AG04450 (cell line): ENCODE measurements at regions not wholly inside any gene's neighbourhood (a gene's known extent, or its start where the extent isn't known, plus 50 kb on each side); places are given as distances from the start of the nearest gene placed in this dataset.
"Not testable (repeated sequence)": the region's sequence is repeated elsewhere in the genome, so short reads cannot be mapped to it uniquely, and the experiment has no call there.

Experiments
- CTCF ChIA-PET: fragments of 300-600, 350-600 bp; formaldehyde crosslinking; extraction: SDS; loops from one replicate; lab custom pipeline; 2022; ENCODE audit warnings: antibody characterized with exemption, inconsistent platforms; lab: Charles Lee
- POLR2A ChIA-PET: fragments of 350-600 bp; formaldehyde crosslinking; extraction: SDS; loops from one replicate; lab custom pipeline; 2021; ENCODE audit warnings: antibody characterized with exemption, inconsistent platforms; lab: Yijun Ruan, JAX
- DNase-seq: peaks from one replicate; pipeline ENCODE4 v3.0.0-alpha.2; 2011; ENCODE audit warnings: low read depth, low spot score
- H3K27ac ChIP-seq: one replicate; pipeline ENCODE4 v1.5.1; 2012; ENCODE audit warnings: low read depth, low read length, control low read depth
- H3K27me3 ChIP-seq: one replicate; pipeline ENCODE4 v1.6.0; 2012; ENCODE audit warnings: low read length; ENCODE audit not compliant: control insufficient read depth, insufficient read depth
- H3K4me3 ChIP-seq: 2 replicates; pipeline ENCODE4 v1.5.1; 2011; ENCODE audit warnings: mild to moderate bottlenecking, low read depth, low read length, control low read depth
- H3K9me3 ChIP-seq: 2 replicates; pipeline ENCODE4 v1.5.1; 2012; ENCODE audit warnings: low read length; ENCODE audit not compliant: control insufficient read depth, insufficient read depth
- CTCF ChIP-seq: IDR thresholded peaks from 2 replicates; pipeline ENCODE4 v1.5.1; 2011; ENCODE audit warnings: low read depth, low read length, control low read depth, inconsistent platforms

GRCh38 chr1:117735045-117735992, 129.5 kb downstream of the TENT5C start:
- POLR2A ChIA-PET: no interaction called here

GRCh38 chr1:117739504-117739903, 133.7 kb downstream of the TENT5C start:
- Histone ChIP-seq H3K4me3 (no peak overlapping the region), H3K27ac (no peak overlapping the region), H3K9me3 (no peaks in the 10 kb centered on the region), H3K27me3 (no peaks in the 10 kb centered on the region)
- no peak for DNase-seq
- no peak for TF ChIP-seq CTCF
- POLR2A ChIA-PET: interaction anchor here (0.7 kb wide), 1 partner anchor 20 kb away, joined by 3 read pairs; no protein-coding TSS in a partner anchor
- CTCF ChIA-PET: interaction anchor here (0.8 to 1.8 kb wide), 4 partner anchors 15 to 205 kb away, joined by 3 to 15 read pairs (median 4); no protein-coding TSS in a partner anchor

More at GRCh38 chr1:117735045-117735992, 129.5 kb downstream of the TENT5C start:
- Histone ChIP-seq H3K9me3 (no peaks in the 10 kb centered on the region), H3K27ac (no peak overlapping the region), H3K27me3 (no peaks in the 10 kb centered on the region), H3K4me3 (peak overlapping the region; percentile 12; the same call in 1 of the 2 replicates)
- TF ChIP-seq CTCF: no peak
- no peak for DNase-seq
- CTCF ChIA-PET: interaction anchor here (0.9 to 3.7 kb wide), 5 partner anchors 19 to 202 kb away, joined by 3 to 25 read pairs (median 6); no protein-coding TSS in a partner anchor

- ChIA-PET POLR2A (interaction anchor here (1.3 kb wide), 1 partner anchor 14 kb away, joined by 3 read pairs; no protein-coding TSS in a partner anchor), CTCF (interaction anchor here (0.6 to 1.8 kb wide), 5 partner anchors 14 to 215 kb away, joined by 3 to 15 read pairs (median 6); no protein-coding TSS in a partner anchor)
- no peak for TF ChIP-seq CTCF
These were observed 134.6 kb downstream of the TENT5C start for GRCh38 chr1:117740496-117740895.

DNA sequence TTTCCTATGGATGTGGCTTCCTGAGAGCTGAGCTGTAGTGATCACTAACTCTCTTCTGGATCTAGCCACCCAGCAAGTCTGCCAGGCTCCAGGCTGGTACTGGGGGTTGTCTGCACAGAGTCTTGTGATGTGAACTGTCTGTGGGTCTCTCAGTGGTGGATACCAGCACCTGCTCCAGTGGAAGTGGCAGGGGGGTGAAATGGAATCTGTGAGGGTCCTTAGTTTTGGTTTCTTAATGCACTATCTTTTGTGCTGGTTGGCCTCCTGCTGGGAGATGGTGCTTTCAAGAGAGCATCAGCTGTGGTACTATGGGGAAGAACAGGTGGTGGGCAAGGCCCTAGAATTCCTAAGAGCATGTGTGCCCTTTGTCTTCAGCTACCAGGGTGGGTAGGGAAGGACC, 140.7 kb downstream of the TENT5C start:
- CTCF ChIA-PET: interaction anchor here (1.5 kb wide), 1 partner anchor 12 kb away, joined by 3 read pairs; no protein-coding TSS in a partner anchor
- DNase-seq, H3K27me3 ChIP-seq, POLR2A ChIA-PET, H3K4me3 ChIP-seq, H3K27ac ChIP-seq, H3K9me3 ChIP-seq: not testable (repeated sequence)

More at GRCh38 chr1:117740496-117740895, 134.6 kb downstream of the TENT5C start:
- no peak overlapping the region for H3K27ac ChIP-seq
- no peak for DNase-seq
- no peaks in the 10 kb centered on the region for H3K27me3 ChIP-seq
- no peak overlapping the region for H3K4me3 ChIP-seq
- no peaks in the 10 kb centered on the region for H3K9me3 ChIP-seq

DNA sequence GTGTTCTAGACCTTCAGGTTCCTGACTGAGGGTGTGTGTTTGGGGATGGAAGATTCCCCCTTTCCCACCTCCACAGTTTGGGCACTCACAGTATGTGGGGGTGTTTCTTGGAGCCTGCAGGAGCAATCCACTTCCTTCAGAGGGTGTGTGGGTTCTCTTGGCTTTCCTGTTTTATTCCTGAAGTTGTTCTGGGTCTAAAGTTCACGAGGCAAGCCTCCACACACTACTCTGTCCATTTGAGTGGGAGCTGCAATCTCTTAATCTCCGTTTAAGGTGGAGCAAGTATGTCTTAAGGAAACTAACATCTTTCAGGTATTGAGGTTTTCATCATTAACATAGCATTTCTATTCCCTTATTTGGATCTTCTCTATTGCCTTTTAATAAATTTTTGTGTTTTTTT, 141.8 kb downstream of the TENT5C start:
- Histone ChIP-seq H3K27me3 (no peaks in the 10 kb centered on the region), H3K4me3 (no peak overlapping the region), H3K9me3 (peaks cover 6% of the 10 kb centered on the region), H3K27ac (no peak overlapping the region)
- ChIA-PET POLR2A (no interaction called here), CTCF (interaction anchor here (2.5 kb wide), 1 partner anchor 10 kb away, joined by 7 read pairs; no protein-coding TSS in a partner anchor)
- DNase-seq: no peak
- TF ChIP-seq CTCF: no peak
